ENCODE measurements at regions not wholly inside any gene's neighbourhood (a gene's known extent, or its start where the extent isn't known, plus 50 kb on each side); places are given as distances from the start of the nearest gene placed in this dataset.

- TF ChIP-seq CTCF (conservative IDR thresholded peaks at IDR 0.05; ENCODE audit: low read depth, low read length) (no peak), EZH2 (IDR thresholded peaks at IDR 0.05; ENCODE audit: low read length, unreplicated experiment) (no peak), EZH2phosphoT487 (IDR thresholded peaks at IDR 0.05; ENCODE audit: borderline replicate concordance, low read length) (no peak)
Measured at GRCh38 chr6:85712346-85712745, 69.7 kb upstream of the SYNCRIP start.

Measured in PC-3 (cell line).